H1 (cell line): ENCODE measurements at regions not wholly inside any gene's neighbourhood (a gene's known extent, or its start where the extent isn't known, plus 50 kb on each side); places are given as distances from the start of the nearest gene placed in this dataset.

Source experiments
- CTCF ChIA-PET: fragments of 300-600 bp; sonication (Branson Sonifier 250); formaldehyde crosslinking; loops from one replicate; lab custom pipeline; 2021; ENCODE audit not compliant: partially characterized antibody; lab: Charles Lee
- POLR2A ChIA-PET: fragments of 300-600 bp; sonication (Branson Sonifier 250); formaldehyde crosslinking; loops from one replicate; lab custom pipeline; 2021; ENCODE audit warnings: inconsistent platforms; ENCODE audit not compliant: partially characterized antibody; lab: Charles Lee
- DNase-seq, 2 experiments: peaks; one replicate each; pipeline versions ENCODE4 v3.0.0 to v3.0.0-alpha.2; 2010 to 2022; ENCODE audit warnings: low spot score in 2 of 2, low read depth in 1 of 2, mixed read lengths in 1 of 2
- FAIRE-seq: peaks from 2 replicates; lab custom pipeline; 2011; peaks lifted over from hg19 to GRCh38; lab: Jason Lieb, UNC
- H2AFZ ChIP-seq: 2 replicates; pipeline ENCODE4 v1.8.1; 2012; ENCODE audit warnings: low read length, inconsistent platforms
- H2AK5ac ChIP-seq: 2 replicates; pipeline ENCODE4 v1.6.1; 2013; ENCODE audit warnings: low read depth, low read length
- H2BK120ac ChIP-seq: replicated peaks from 2 replicates; pipeline ENCODE3; 2013; ENCODE audit warnings: low read depth, low read length, inconsistent platforms
- H2BK12ac ChIP-seq: 2 replicates; pipeline ENCODE4 v1.6.1; 2013; ENCODE audit warnings: low read depth, low read length
- H2BK15ac ChIP-seq: 2 replicates; pipeline ENCODE4 v1.6.1; 2013; ENCODE audit warnings: low read length
- H2BK20ac ChIP-seq: 2 replicates; pipeline ENCODE4 v1.6.1; 2013; ENCODE audit warnings: low read length
- H2BK5ac ChIP-seq: 2 replicates; pipeline ENCODE4 v1.6.1; 2013; ENCODE audit warnings: low read depth, low read length
- H3K14ac ChIP-seq: 2 replicates; pipeline ENCODE4 v1.6.1; 2013; ENCODE audit warnings: inconsistent platforms; ENCODE audit not compliant: insufficient read length
- H3K18ac ChIP-seq: 2 replicates; pipeline ENCODE4 v1.6.1; 2013; ENCODE audit warnings: low read length; ENCODE audit errors: extremely low read depth
- H3K23ac ChIP-seq: 2 replicates; pipeline ENCODE4 v1.6.1; 2013; ENCODE audit warnings: inconsistent platforms; ENCODE audit not compliant: insufficient read length
- H3K23me2 ChIP-seq: 2 replicates; pipeline ENCODE4 v1.6.1; 2013; ENCODE audit warnings: low read depth, low read length
- H3K27ac ChIP-seq: 2 replicates; pipeline ENCODE4 v1.6.1; 2011; ENCODE audit warnings: low read depth, low read length, inconsistent platforms
- H3K27me3 ChIP-seq, 4 experiments: replicated peaks in 1 of 4; 1 replicate in 1 of 4; 2 replicates in 3 of 4; pipeline versions ENCODE4 v1.6.1 to v1.8.1; 2011 to 2013; ENCODE audit warnings: low read length in 3 of 4, mild to moderate bottlenecking in 3 of 4, inconsistent platforms in 2 of 4, mixed read lengths in 2 of 4, moderate library complexity in 1 of 4; ENCODE audit not compliant: control insufficient read depth in 3 of 4, insufficient read depth in 3 of 4; ENCODE audit errors: extremely low read depth in 1 of 4
- H3K36me3 ChIP-seq, 4 experiments: 2 replicates each; pipeline versions ENCODE4 v1.6.1 to v1.8.1; 2011 to 2013; ENCODE audit warnings: mild to moderate bottlenecking in 4 of 4, low read length in 3 of 4, moderate library complexity in 2 of 4, control low read depth in 1 of 4, inconsistent platforms in 1 of 4; ENCODE audit not compliant: insufficient read depth in 4 of 4, control insufficient read depth in 2 of 4
- H3K4ac ChIP-seq: replicated peaks from 2 replicates; pipeline ENCODE3; 2013; ENCODE audit warnings: low read length, low read depth, mixed read lengths, inconsistent platforms; ENCODE audit not compliant: insufficient read length
- H3K4me1 ChIP-seq, 4 experiments: replicated peaks in 1 of 4; 1 replicate in 1 of 4; 2 replicates in 3 of 4; pipeline versions ENCODE4 v1.6.1 to v1.8.1; 2011 to 2013; ENCODE audit warnings: low read length in 3 of 4, inconsistent platforms in 2 of 4, mixed read lengths in 1 of 4; ENCODE audit not compliant: insufficient read depth in 4 of 4, control insufficient read depth in 3 of 4
- H3K4me2 ChIP-seq, 2 experiments: 2 replicates each; pipeline versions ENCODE4 v1.6.1 to v1.8.1; 2011 to 2013; ENCODE audit warnings: low read depth in 2 of 2, low read length in 2 of 2, control low read depth in 1 of 2, inconsistent platforms in 1 of 2, mild to moderate bottlenecking in 1 of 2; ENCODE audit not compliant: insufficient read depth in 1 of 2
- H3K4me3 ChIP-seq, 4 experiments: fragments of 200-600, 300-600 bp in 1 of 4; sonication (generic), shearing (Covaris generic), sonication (Bioruptor Twin) in 1 of 4; 2 replicates each; pipeline versions ENCODE4 v1.5.1 to v1.8.1; 2011 to 2016; ENCODE audit warnings: low read length in 4 of 4, low read depth in 3 of 4, control low read depth in 2 of 4, inconsistent platforms in 2 of 4, mild to moderate bottlenecking in 2 of 4, mixed read lengths in 1 of 4, moderate library complexity in 1 of 4; ENCODE audit not compliant: insufficient read depth in 2 of 4; ENCODE audit errors: extremely low read depth in 1 of 4
- H3K56ac ChIP-seq: replicated peaks from 2 replicates; pipeline ENCODE3; 2013; ENCODE audit warnings: low read depth, mild to moderate bottlenecking, mixed read lengths, low read length, inconsistent platforms; ENCODE audit not compliant: insufficient read length
- H3K79me1 ChIP-seq: 2 replicates; pipeline ENCODE4 v1.6.1; 2013; ENCODE audit warnings: low read depth, low read length, control low read depth
- H3K79me2 ChIP-seq, 2 experiments: 2 replicates each; pipeline versions ENCODE4 v1.6.1 to v1.8.1; 2012 to 2013; ENCODE audit warnings: low read length in 2 of 2, mild to moderate bottlenecking in 2 of 2, inconsistent platforms in 1 of 2; ENCODE audit not compliant: insufficient read depth in 2 of 2, control insufficient read depth in 1 of 2
- H3K9ac ChIP-seq, 4 experiments: replicated peaks in 1 of 4; 1 replicate in 1 of 4; 2 replicates in 3 of 4; pipeline versions ENCODE4 v1.6.1 to v1.8.1; 2011 to 2013; ENCODE audit warnings: low read depth in 3 of 4, low read length in 3 of 4, control low read depth in 2 of 4, mild to moderate bottlenecking in 2 of 4, moderate library complexity in 2 of 4, inconsistent platforms in 1 of 4; ENCODE audit errors: extremely low read depth in 1 of 4
- H3K9me3 ChIP-seq, 2 experiments: 2 replicates each; pipeline versions ENCODE4 v1.6.1 to v1.8.1; 2012 to 2013; ENCODE audit warnings: mild to moderate bottlenecking in 2 of 2, moderate library complexity in 2 of 2, control low read depth in 1 of 2, inconsistent platforms in 1 of 2, low read depth in 1 of 2, low read length in 1 of 2, mixed read lengths in 1 of 2; ENCODE audit not compliant: insufficient read depth in 2 of 2
- H4K20me1 ChIP-seq, 2 experiments: replicated peaks in 1 of 2; 2 replicates each; pipeline versions ENCODE3 to v1.8.1; 2011 to 2013; ENCODE audit warnings: inconsistent platforms in 2 of 2, low read length in 2 of 2, mild to moderate bottlenecking in 1 of 2; ENCODE audit not compliant: insufficient read depth in 2 of 2, control insufficient read depth in 1 of 2
- H4K5ac ChIP-seq: 2 replicates; pipeline ENCODE4 v1.6.1; 2013; ENCODE audit warnings: low read length, low read depth, mixed read lengths, inconsistent platforms; ENCODE audit not compliant: insufficient read length
- H4K8ac ChIP-seq: 2 replicates; pipeline ENCODE4 v1.8.0; 2013; ENCODE audit warnings: mild to moderate bottlenecking, moderate library complexity, low read length, inconsistent platforms; ENCODE audit not compliant: insufficient read depth; ENCODE audit errors: extremely low read depth
- H4K91ac ChIP-seq: replicated peaks from 2 replicates; pipeline ENCODE3; 2013; ENCODE audit warnings: low read length, mixed read lengths, inconsistent platforms; ENCODE audit not compliant: insufficient read length
- WGBS, 2 experiments: shearing (Covaris generic) in 1 of 2; methylation state at CpG; one replicate each; pipeline versions ENCODE4 v1.1.6 to v1.1.7; 2013 to 2015; ENCODE audit warnings: low lambda C conversion rate in 2 of 2, mixed read lengths in 2 of 2, inconsistent platforms in 1 of 2, low coverage in 1 of 2, missing lambda C conversion rate in 1 of 2; ENCODE audit not compliant: insufficient replicate concordance in 2 of 2, insufficient coverage in 1 of 2, insufficient read length in 1 of 2; ENCODE audit errors: extremely low coverage in 1 of 2, missing lambda C conversion rate in 1 of 2; 5-methylcytosine and 5-hydroxymethylcytosine counted together

- H3K9me3 ChIP-seq, result no peaks in the 10 kb centered on the region
- no peak overlapping the region for H3K4me3 ChIP-seq
- no peaks in the 10 kb centered on the region for H3K36me3 ChIP-seq
- H4K8ac ChIP-seq, result no peak overlapping the region
- H2BK15ac ChIP-seq, result no peak overlapping the region
- no peaks in the 10 kb centered on the region for H3K27me3 ChIP-seq
- no peak overlapping the region for H2AFZ ChIP-seq
- FAIRE-seq (no peak), DNase-seq (peak; percentile 21 to 52)
- no peak overlapping the region for H2AK5ac ChIP-seq
- CTCF ChIA-PET, result interaction anchor here (0.6 to 5.3 kb wide), 10 partner anchors 8 to 239 kb away, joined by 3 to 26 read pairs (median 3); partner anchors contain the start of gene GPR101
- no peak overlapping the region for H2BK12ac ChIP-seq
- no peaks in the 10 kb centered on the region for H3K79me2 ChIP-seq
- H2BK120ac ChIP-seq, result no peak overlapping the region
- no peak overlapping the region for H2BK5ac ChIP-seq
- no peak overlapping the region for H4K91ac ChIP-seq
- H3K79me1 ChIP-seq, result no peaks in the 10 kb centered on the region
- no peak overlapping the region for H3K56ac ChIP-seq
- no peak overlapping the region for H3K27ac ChIP-seq
- H4K5ac ChIP-seq, result no peak overlapping the region
- no peak overlapping the region for H3K4me2 ChIP-seq
- no peaks in the 10 kb centered on the region for H4K20me1 ChIP-seq
- POLR2A ChIA-PET, result interaction anchor here (0.6 kb wide), 1 partner anchor 115 kb away, joined by 3 read pairs; no protein-coding TSS in a partner anchor
- WGBS, 2 experiments, result 75% methylated on average over 11 of the region's 26 CpGs; no CpG with 5 or more reads in 1 of the 2 experiments
- no peak overlapping the region for H3K9ac ChIP-seq
- no peak overlapping the region for H2BK20ac ChIP-seq
- no peaks in the 10 kb centered on the region for H3K23me2 ChIP-seq
- no peak overlapping the region for H3K4ac ChIP-seq
- H3K23ac ChIP-seq, result no peak overlapping the region
- H3K18ac ChIP-seq, result no peak overlapping the region
- no peak overlapping the region for H3K14ac ChIP-seq
- no peaks in the 10 kb centered on the region for H3K4me1 ChIP-seq
Measured at GRCh38 chrX:136953867-136954787, 73.6 kb upstream of the RBMX start.
